LNCAP (cell line): ENCODE measurements at regions not wholly inside any gene's neighbourhood (a gene's known extent, or its start where the extent isn't known, plus 50 kb on each side); places are given as distances from the start of the nearest gene placed in this dataset.

Source experiments
- TF ChIP-seq, protein P1 (sequence below): fragments of 450-650 bp; IDR thresholded peaks from 2 replicates; pipeline ENCODE4 v1.5.1; 2017; ENCODE audit warnings: mild to moderate bottlenecking

DNA sequence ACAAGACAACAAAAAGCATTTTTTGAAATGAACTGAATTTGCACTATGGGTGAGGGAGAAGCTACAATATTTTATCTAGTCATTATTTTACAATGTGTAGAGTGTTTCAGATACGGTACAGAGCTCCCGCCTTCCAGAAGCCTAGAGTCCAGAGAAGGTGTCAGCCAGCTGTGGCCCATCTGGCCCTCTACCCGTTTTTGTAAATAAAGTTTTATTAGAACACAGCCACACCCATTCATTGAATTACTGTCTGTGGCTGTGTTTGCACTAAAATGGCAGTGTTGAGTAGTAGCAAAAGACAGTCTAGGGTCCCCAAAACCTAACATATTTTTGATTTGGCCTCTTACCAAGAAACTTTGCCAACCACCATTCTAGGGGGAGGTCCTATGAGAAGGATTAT lies 162.0 kb downstream of the JCAD start:
- TF ChIP-seq, protein P1, sequence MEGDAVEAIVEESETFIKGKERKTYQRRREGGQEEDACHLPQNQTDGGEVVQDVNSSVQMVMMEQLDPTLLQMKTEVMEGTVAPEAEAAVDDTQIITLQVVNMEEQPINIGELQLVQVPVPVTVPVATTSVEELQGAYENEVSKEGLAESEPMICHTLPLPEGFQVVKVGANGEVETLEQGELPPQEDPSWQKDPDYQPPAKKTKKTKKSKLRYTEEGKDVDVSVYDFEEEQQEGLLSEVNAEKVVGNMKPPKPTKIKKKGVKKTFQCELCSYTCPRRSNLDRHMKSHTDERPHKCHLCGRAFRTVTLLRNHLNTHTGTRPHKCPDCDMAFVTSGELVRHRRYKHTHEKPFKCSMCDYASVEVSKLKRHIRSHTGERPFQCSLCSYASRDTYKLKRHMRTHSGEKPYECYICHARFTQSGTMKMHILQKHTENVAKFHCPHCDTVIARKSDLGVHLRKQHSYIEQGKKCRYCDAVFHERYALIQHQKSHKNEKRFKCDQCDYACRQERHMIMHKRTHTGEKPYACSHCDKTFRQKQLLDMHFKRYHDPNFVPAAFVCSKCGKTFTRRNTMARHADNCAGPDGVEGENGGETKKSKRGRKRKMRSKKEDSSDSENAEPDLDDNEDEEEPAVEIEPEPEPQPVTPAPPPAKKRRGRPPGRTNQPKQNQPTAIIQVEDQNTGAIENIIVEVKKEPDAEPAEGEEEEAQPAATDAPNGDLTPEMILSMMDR: no peak

DNA sequence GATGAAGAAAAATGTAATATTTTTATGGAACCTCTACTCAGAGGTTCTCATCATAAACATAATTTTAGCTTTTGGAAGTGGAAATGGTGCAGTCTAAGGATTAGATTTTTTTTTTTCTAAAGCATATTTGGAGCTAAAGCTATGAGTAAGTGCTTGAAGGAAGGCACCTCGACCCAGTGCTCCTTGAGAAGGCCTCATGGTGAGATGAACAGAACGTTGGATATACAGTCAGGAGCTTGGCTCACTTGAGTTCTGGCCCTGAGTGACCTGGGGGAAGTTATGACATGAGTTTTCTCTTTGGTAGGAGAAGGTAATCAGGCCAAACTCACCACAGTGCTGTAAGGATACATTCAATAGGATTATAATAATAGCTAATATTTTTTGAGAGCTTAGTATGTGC lies 163.3 kb downstream of the JCAD start:
- TF ChIP-seq, protein P1: no peak

DNA sequence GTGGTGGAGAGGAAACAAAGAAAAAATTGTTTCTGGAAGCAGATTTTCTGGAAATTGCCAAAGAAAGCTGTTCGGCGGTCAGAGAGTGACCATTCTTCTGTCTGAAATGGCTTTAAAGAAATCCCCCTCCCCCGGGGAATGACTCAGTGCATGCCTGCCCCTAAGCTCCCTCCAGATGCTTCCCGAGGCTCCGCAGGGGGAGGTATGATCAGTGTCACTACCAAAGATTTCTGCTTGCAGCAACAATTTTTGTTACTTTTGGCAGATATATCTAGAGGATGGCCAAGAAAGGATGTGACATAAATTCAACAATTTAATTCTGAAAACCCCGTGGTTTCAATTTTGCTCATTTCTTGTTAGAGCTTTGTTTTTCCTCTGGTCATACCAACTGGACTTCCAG lies 163.9 kb downstream of the JCAD start:
- TF ChIP-seq, protein P1: no peak

DNA sequence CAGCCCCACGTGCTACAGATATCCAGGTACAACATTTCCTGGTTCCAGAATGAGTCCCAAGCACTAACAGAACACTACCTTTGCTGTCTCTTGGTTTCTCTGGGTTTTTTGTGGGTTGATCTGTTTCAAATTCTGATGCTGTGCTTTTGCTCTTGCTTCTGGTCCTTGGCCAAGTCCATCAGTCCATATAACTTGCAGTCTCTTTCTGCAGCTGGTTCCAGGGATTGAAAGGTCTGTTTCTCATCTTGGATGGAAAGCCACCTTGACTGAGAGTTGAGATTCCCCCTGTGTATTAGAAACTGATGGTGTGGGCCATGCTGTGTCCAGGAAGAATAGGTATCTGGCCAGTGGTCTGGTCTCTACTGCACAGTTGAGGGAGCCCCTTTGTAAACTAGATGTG lies 171.1 kb downstream of the JCAD start:
- TF ChIP-seq, protein P1: no peak

DNA sequence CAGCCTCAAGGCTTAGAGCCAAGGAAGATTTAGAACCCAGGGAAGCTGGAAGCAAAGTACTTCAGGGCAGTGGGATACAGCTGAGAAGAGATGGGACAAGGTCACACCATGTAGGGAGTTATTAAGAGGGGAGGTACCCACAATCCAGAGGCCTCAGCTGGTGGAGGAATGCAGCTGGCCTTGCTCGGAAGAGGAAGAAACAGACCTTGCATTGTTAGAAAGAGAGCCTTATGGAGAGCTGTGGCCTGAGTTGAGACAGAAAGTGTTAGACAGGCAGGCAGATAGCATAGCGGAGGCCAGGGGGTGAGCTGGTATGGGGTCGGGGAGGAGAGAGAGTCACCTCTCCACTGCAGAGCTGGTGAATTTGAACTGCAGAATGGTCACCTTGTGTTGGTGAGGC lies 173.1 kb downstream of the JCAD start:
- TF ChIP-seq, protein P1: no peak

DNA sequence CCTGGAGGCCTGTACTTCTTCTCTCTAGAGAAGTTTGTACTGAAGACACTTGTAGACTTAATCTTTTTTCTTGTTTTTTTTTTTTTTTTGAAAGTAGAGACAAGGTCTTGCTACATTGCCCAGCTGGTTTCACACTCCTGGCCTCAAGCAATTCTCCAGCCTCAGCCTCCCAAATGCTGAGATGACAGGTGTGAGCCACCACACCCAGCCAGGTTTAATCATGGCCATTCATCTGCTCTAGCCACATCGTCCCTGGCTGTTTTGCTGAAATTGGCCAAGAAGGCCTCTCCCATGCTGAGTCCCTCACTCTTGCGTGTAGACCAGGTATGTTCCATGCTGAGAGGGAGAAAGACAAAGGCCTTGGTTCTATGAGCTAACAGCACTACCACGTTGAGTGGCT lies 176.2 kb downstream of the JCAD start:
- TF ChIP-seq, protein P1: no peak

DNA sequence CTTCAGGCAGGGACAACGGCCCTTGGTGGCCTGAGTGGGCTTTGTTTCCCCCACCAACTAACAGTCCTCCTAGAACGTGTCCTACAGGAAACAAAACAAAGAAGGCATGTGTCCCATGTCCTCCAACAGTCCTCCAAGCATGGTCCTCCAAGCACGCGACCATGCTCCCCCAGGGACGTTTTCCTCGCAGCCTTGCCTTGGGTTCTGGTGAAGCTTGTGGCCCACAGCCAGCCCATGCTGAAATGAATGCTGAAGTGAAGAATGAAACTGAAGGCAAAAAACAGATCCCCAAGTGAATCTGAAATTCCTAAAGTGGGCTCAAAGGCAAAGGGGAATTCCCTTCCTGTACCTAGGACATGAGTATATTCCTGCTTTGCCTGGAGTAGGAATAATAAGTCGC lies 176.6 kb downstream of the JCAD start:
- TF ChIP-seq, protein P1: no peak

DNA sequence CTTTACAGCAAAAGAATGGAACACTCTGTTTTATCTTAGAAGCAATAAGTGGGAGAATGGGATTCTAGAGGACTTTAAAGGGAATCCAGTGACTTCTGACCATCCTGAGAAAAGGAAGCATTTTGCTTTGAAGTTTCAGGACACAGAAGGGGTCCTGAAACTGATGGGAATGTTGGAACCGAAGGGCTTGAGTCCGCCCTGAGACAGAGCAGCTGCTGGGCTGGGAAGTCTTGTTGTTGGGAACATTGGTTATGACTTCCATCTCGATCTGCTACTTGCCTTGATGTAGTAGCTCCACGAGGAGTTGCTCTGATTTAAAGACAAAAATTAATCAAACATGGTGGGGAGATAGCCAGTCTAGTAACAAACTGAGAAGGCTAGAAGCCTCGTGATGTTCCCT lies 177.6 kb downstream of the JCAD start:
- TF ChIP-seq, protein P1: no peak
